Fibroblast of skin of scalp (primary cell): ENCODE measurements at regions not wholly inside any gene's neighbourhood (a gene's known extent, or its start where the extent isn't known, plus 50 kb on each side); places are given as distances from the start of the nearest gene placed in this dataset.

Experiments used
- DNase-seq: peaks from one replicate; pipeline ENCODE4 v3.0.0-alpha.2; 2013

GRCh38 chr3:96017556-96017955, 796.8 kb upstream of the EPHA6 start:
- no peak for DNase-seq

- DNase-seq, result no peak
Measured at GRCh38 chr3:96022676-96023075, 791.7 kb upstream of the EPHA6 start.

GRCh38 chr3:96027718-96028117, 786.7 kb upstream of the EPHA6 start:
- DNase-seq, result no peak

- DNase-seq, result no peak
Measured at GRCh38 chr3:96039632-96040031, 774.8 kb upstream of the EPHA6 start.

GRCh38 chr3:96059301-96059700, 755.1 kb upstream of the EPHA6 start:
- no peak for DNase-seq

GRCh38 chr3:96069065-96069464, 745.3 kb upstream of the EPHA6 start:
- DNase-seq, result no peak

- DNase-seq, result no peak
Measured at GRCh38 chr3:96070678-96071077, 743.7 kb upstream of the EPHA6 start.

- no peak for DNase-seq
Measured at GRCh38 chr3:96071097-96071496, 743.3 kb upstream of the EPHA6 start.

GRCh38 chr3:96072226-96072625, 742.2 kb upstream of the EPHA6 start:
- no peak for DNase-seq

GRCh38 chr3:96083610-96084009, 730.8 kb upstream of the EPHA6 start:
- no peak for DNase-seq

- DNase-seq, result no peak
Measured at GRCh38 chr3:96086018-96086417, 728.4 kb upstream of the EPHA6 start.

GRCh38 chr3:96101006-96101560, 713.3 kb upstream of the EPHA6 start:
- DNase-seq, result no peak

- DNase-seq, result no peak
Measured at GRCh38 chr3:96106701-96107100, 707.7 kb upstream of the EPHA6 start.
